GM12878 (cell line): ENCODE measurements at regions not wholly inside any gene's neighbourhood (a gene's known extent, or its start where the extent isn't known, plus 50 kb on each side); places are given as distances from the start of the nearest gene placed in this dataset.

Experiments used
- CHD2 ChIP-seq: IDR thresholded peaks from 2 replicates; pipeline ENCODE4 v1.6.1; 2011; ENCODE audit warnings: low read depth, low read length, improper control_type of control experiment, borderline replicate concordance
- EP300 ChIP-seq, 2 experiments: fragments of 150-350 bp in 1 of 2; IDR thresholded peaks; 2 replicates each; pipeline ENCODE4 v1.6.1; 2011 to 2012; ENCODE audit warnings: low read depth in 2 of 2, low read length in 2 of 2, borderline replicate concordance in 1 of 2, improper control_type of control experiment in 1 of 2, inconsistent platforms in 1 of 2; ENCODE audit not compliant: control insufficient read depth in 1 of 2
- GABPA ChIP-seq: IDR thresholded peaks from 2 replicates; pipeline ENCODE4 v1.6.1; 2014; ENCODE audit warnings: antibody characterized with exemption, low read depth, mild to moderate bottlenecking, inconsistent platforms
- GATAD2B ChIP-seq: fragments of 450-650 bp; conservative IDR thresholded peaks from 2 replicates; pipeline ENCODE4 v1.6.1; 2017; ENCODE audit warnings: low read depth, mild to moderate bottlenecking, moderate library complexity
- JUND ChIP-seq: IDR thresholded peaks from 2 replicates; pipeline ENCODE4 v1.6.1; 2012; ENCODE audit warnings: low read depth, mild to moderate bottlenecking, low read length, improper control_type of control experiment, moderate library complexity
- MTA2 ChIP-seq: fragments of 450-650 bp; IDR thresholded peaks from 2 replicates; pipeline ENCODE4 v1.6.1; 2016; ENCODE audit warnings: low read depth, mild to moderate bottlenecking, moderate library complexity
- MTA3 ChIP-seq: IDR thresholded peaks from 2 replicates; pipeline ENCODE4 v1.6.1; 2012; ENCODE audit warnings: low read length, inconsistent platforms, borderline replicate concordance
- PKNOX1 ChIP-seq: fragments of 450-650 bp; IDR thresholded peaks from 2 replicates; pipeline ENCODE4 v1.6.1; 2016; ENCODE audit warnings: mild to moderate bottlenecking
- POLR2A ChIP-seq: IDR thresholded peaks from 2 replicates; pipeline ENCODE4 v1.6.1; 2011; ENCODE audit warnings: low read depth, mild to moderate bottlenecking, low read length
- REST ChIP-seq: IDR thresholded peaks from 2 replicates; pipeline ENCODE4 v1.6.1; 2012; ENCODE audit warnings: mild to moderate bottlenecking, low read depth, low read length
- SMAD1 ChIP-seq: fragments of 450-650 bp; IDR thresholded peaks from 2 replicates; pipeline ENCODE4 v1.6.1; 2018; ENCODE audit warnings: mild to moderate bottlenecking, low read depth; ENCODE audit not compliant: partially characterized antibody
- YY1 ChIP-seq: IDR thresholded peaks from 2 replicates; pipeline ENCODE4 v1.6.1; 2011; ENCODE audit warnings: low read depth, mild to moderate bottlenecking, low read length
- ZNF384 ChIP-seq: IDR thresholded peaks from 2 replicates; pipeline ENCODE4 v1.6.1; 2012; ENCODE audit warnings: low read depth, mild to moderate bottlenecking, low read length, improper control_type of control experiment, borderline replicate concordance
- TF ChIP-seq, protein P1 (sequence below), 3 experiments: IDR thresholded peaks in 2 of 3; conservative IDR thresholded peaks in 1 of 3; 2 replicates each; pipeline ENCODE4 v1.5.1; 2011; ENCODE audit warnings: low read depth in 3 of 3, low read length in 3 of 3, mild to moderate bottlenecking in 3 of 3, control low read depth in 2 of 3, moderate library complexity in 2 of 3, inconsistent platforms in 1 of 3, mixed read lengths in 1 of 3; ENCODE audit not compliant: control insufficient read depth in 2 of 3, insufficient read depth in 1 of 3; ENCODE audit errors: extremely low read depth in 1 of 3

DNA sequence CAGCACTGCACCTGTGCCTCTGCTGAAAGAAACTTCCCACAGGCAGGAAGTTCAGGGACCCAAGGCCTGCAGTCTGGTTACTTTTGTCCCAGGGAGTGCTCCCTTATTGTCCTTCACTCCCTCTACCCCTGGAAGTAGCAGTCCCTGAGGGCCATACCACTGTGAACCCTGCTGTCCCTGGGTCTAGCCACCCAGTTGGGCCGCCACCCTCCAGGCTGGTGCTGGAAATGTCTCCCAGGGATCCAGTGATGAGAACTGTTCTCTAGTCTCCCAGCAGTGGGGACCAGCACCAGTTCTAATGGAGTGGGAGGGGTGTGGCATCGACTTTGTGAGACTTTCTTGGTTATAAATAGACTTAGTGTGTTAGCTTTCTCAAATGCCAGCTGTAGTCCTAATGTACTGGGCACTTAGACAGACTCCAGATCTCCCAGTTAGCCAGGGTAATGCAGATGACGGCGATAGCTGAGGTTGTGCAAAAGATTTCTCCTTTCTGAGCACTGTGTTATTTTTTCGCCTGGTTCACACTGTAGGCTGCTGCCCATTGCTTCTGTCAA, 462.5 kb downstream of the CDH26 start:
- TF ChIP-seq MTA2, result no peak
- no peak for TF ChIP-seq POLR2A
- TF ChIP-seq GABPA, result no peak
- no peak for TF ChIP-seq YY1
- TF ChIP-seq, protein P1, sequence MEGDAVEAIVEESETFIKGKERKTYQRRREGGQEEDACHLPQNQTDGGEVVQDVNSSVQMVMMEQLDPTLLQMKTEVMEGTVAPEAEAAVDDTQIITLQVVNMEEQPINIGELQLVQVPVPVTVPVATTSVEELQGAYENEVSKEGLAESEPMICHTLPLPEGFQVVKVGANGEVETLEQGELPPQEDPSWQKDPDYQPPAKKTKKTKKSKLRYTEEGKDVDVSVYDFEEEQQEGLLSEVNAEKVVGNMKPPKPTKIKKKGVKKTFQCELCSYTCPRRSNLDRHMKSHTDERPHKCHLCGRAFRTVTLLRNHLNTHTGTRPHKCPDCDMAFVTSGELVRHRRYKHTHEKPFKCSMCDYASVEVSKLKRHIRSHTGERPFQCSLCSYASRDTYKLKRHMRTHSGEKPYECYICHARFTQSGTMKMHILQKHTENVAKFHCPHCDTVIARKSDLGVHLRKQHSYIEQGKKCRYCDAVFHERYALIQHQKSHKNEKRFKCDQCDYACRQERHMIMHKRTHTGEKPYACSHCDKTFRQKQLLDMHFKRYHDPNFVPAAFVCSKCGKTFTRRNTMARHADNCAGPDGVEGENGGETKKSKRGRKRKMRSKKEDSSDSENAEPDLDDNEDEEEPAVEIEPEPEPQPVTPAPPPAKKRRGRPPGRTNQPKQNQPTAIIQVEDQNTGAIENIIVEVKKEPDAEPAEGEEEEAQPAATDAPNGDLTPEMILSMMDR (IDR thresholded peaks at IDR 0.05 in 2 of 3, conservative IDR thresholded peaks at IDR 0.05 in 1 of 3; ENCODE audit: control insufficient read depth in 2 of 3, extremely low read depth in 1 of 3, insufficient read depth in 1 of 3, low read depth in 3 of 3, low read length in 3 of 3), result no peak
- TF ChIP-seq JUND, result no peak
- TF ChIP-seq SMAD1, result no peak
- no peak for TF ChIP-seq EP300 (IDR thresholded peaks at IDR 0.05; ENCODE audit: borderline replicate concordance in 1 of 2, control insufficient read depth in 1 of 2, low read depth in 2 of 2, low read length in 2 of 2)
- no peak for TF ChIP-seq MTA3
- no peak for TF ChIP-seq ZNF384
- no peak for TF ChIP-seq GATAD2B
- no peak for TF ChIP-seq CHD2
- TF ChIP-seq REST, result no peak
- no peak for TF ChIP-seq PKNOX1
